WTC11 (cell line): ENCODE measurements at regions not wholly inside any gene's neighbourhood (a gene's known extent, or its start where the extent isn't known, plus 50 kb on each side); places are given as distances from the start of the nearest gene placed in this dataset.

Experiments used
- ATAC-seq: fragments of 200-7000 bp; cut with Tn5 transposase; 2 replicates; pipeline ENCODE4 v1.10.0; 2021; ENCODE audit warnings: mild to moderate bottlenecking, moderate library complexity
- CTCF ChIA-PET: fragments of 300-600 bp; sonication (Branson Sonifier 250); formaldehyde crosslinking; loops from one replicate; lab custom pipeline; 2021; ENCODE audit warnings: antibody characterized with exemption; lab: Charles Lee
- POLR2A ChIA-PET: fragments of 350-600 bp; sonication (Branson Sonifier 250); formaldehyde crosslinking; loops from one replicate; lab custom pipeline; 2021; ENCODE audit warnings: antibody characterized with exemption; lab: Charles Lee
- DNase-seq: peaks from one replicate; pipeline ENCODE4 v3.0.0; 2021; ENCODE audit warnings: low spot score
- H3K27ac Mint-ChIP-seq: 2 replicates; pipeline ENCODE4 v1.8.0; 2021; ENCODE audit warnings: mixed read lengths
- H3K27me3 Mint-ChIP-seq: 2 replicates; pipeline ENCODE4 v1.8.0; 2021; ENCODE audit warnings: low read depth, mild to moderate bottlenecking, moderate library complexity, mixed read lengths
- H3K36me3 Mint-ChIP-seq: 2 replicates; pipeline ENCODE4 v1.8.0; 2021; ENCODE audit warnings: mixed read lengths
- H3K4me1 Mint-ChIP-seq: 2 replicates; pipeline ENCODE4 v1.8.0; 2022; ENCODE audit warnings: mixed read lengths
- H3K4me3 Mint-ChIP-seq: 2 replicates; pipeline ENCODE4 v1.8.0; 2021; ENCODE audit warnings: mild to moderate bottlenecking, moderate library complexity, mixed read lengths
- H3K9me3 Mint-ChIP-seq: 2 replicates; pipeline ENCODE4 v1.8.0; 2021; ENCODE audit warnings: mixed read lengths
- ATF3 ChIP-seq: sonication (generic); formaldehyde crosslinking; conservative IDR thresholded peaks from 2 replicates; pipeline ENCODE4 v1.8.1; 2022; ENCODE audit warnings: mild to moderate bottlenecking, missing genetic modification reagents
- CREB1 ChIP-seq: sonication (generic); formaldehyde crosslinking; IDR thresholded peaks from 2 replicates; pipeline ENCODE4 v1.8.0; 2023; ENCODE audit warnings: mild to moderate bottlenecking, missing genetic modification reagents
- E2F4 ChIP-seq: sonication (generic); formaldehyde crosslinking; IDR thresholded peaks from 2 replicates; pipeline ENCODE4 v1.8.1; 2022; ENCODE audit warnings: low read depth, mild to moderate bottlenecking, moderate library complexity, missing genetic modification reagents, borderline replicate concordance
- ELF4 ChIP-seq: sonication (generic); formaldehyde crosslinking; IDR thresholded peaks from 2 replicates; pipeline ENCODE4 v1.8.1; 2022; ENCODE audit warnings: low read depth, mild to moderate bottlenecking, moderate library complexity, missing genetic modification reagents
- EMX1 ChIP-seq: fragments of 250-450 bp; sonication (Bioruptor Pico); IDR thresholded peaks from 2 replicates; pipeline ENCODE4 v1.8.0; 2021; ENCODE audit warnings: mild to moderate bottlenecking
- FOXP4 ChIP-seq: sonication (generic); formaldehyde crosslinking; IDR thresholded peaks from 2 replicates; pipeline ENCODE4 v1.8.0; 2022; ENCODE audit warnings: mild to moderate bottlenecking, missing genetic modification reagents
- GTF2I ChIP-seq: fragments of 250-450 bp; sonication (Bioruptor Pico); conservative IDR thresholded peaks from 2 replicates; pipeline ENCODE4 v1.4.0; 2021; ENCODE audit warnings: mild to moderate bottlenecking
- IRF2 ChIP-seq: sonication (generic); formaldehyde crosslinking; IDR thresholded peaks from 2 replicates; pipeline ENCODE4 v1.8.0; 2022; ENCODE audit warnings: low read depth, missing genetic modification reagents, borderline replicate concordance
- JAZF1 ChIP-seq: fragments of 250-450 bp; sonication (Bioruptor Pico); IDR thresholded peaks from 2 replicates; pipeline ENCODE4 v1.9.0; 2021; ENCODE audit warnings: moderate library complexity, mild to moderate bottlenecking, inconsistent platforms
- NFATC4 ChIP-seq: fragments of 250-450 bp; sonication (Bioruptor Pico); IDR thresholded peaks from 2 replicates; pipeline ENCODE4 v1.9.0; 2021; ENCODE audit warnings: mild to moderate bottlenecking
- OVOL2 ChIP-seq: fragments of 250-450 bp; sonication (Bioruptor Pico); IDR thresholded peaks from 2 replicates; pipeline ENCODE4 v1.9.0; 2021; ENCODE audit warnings: mild to moderate bottlenecking, borderline replicate concordance
- RELA ChIP-seq: sonication (generic); formaldehyde crosslinking; IDR thresholded peaks from 2 replicates; pipeline ENCODE4 v1.8.1; 2022; ENCODE audit warnings: missing genetic modification reagents, mild to moderate bottlenecking, borderline replicate concordance
- RORB ChIP-seq: fragments of 250-450 bp; sonication (Bioruptor Pico); IDR thresholded peaks from 2 replicates; pipeline ENCODE4 v1.9.0; 2021; ENCODE audit warnings: mild to moderate bottlenecking
- SMAD3 ChIP-seq: sonication (generic); formaldehyde crosslinking; IDR thresholded peaks from 2 replicates; pipeline ENCODE4 v1.8.0; 2022; ENCODE audit warnings: missing genetic modification reagents, mild to moderate bottlenecking, borderline replicate concordance
- SMAD4 ChIP-seq: sonication (generic); formaldehyde crosslinking; IDR thresholded peaks from 2 replicates; pipeline ENCODE4 v1.8.0; 2022; ENCODE audit warnings: mild to moderate bottlenecking, missing genetic modification reagents
- SOX15 ChIP-seq: fragments of 250-450 bp; sonication (Bioruptor Pico); IDR thresholded peaks from 2 replicates; pipeline ENCODE4 v1.9.0; 2021; ENCODE audit warnings: mild to moderate bottlenecking
- TP53 ChIP-seq: sonication (generic); formaldehyde crosslinking; IDR thresholded peaks from 2 replicates; pipeline ENCODE4 v1.8.1; 2023; ENCODE audit warnings: mild to moderate bottlenecking, missing genetic modification reagents
- ZBTB21 ChIP-seq: sonication (generic); formaldehyde crosslinking; IDR thresholded peaks from 2 replicates; pipeline ENCODE4 v1.8.1; 2023; ENCODE audit warnings: mild to moderate bottlenecking, missing genetic modification reagents, borderline replicate concordance
- ZBTB43 ChIP-seq: sonication (generic); formaldehyde crosslinking; IDR thresholded peaks from 2 replicates; pipeline ENCODE4 v1.8.1; 2023; ENCODE audit warnings: mild to moderate bottlenecking, missing genetic modification reagents
- ZNF138 ChIP-seq: sonication (generic); formaldehyde crosslinking; conservative IDR thresholded peaks from 2 replicates; pipeline ENCODE4 v1.8.1; 2022; ENCODE audit warnings: mild to moderate bottlenecking, moderate library complexity, missing genetic modification reagents
- ZNF396 ChIP-seq: fragments of 250-450 bp; sonication (Bioruptor Pico); IDR thresholded peaks from 2 replicates; pipeline ENCODE4 v1.8.0; 2021; ENCODE audit warnings: mild to moderate bottlenecking, moderate library complexity, borderline replicate concordance
- ZNF416 ChIP-seq: fragments of 250-450 bp; sonication (Bioruptor Pico); IDR thresholded peaks from 2 replicates; pipeline ENCODE4 v1.9.0; 2021; ENCODE audit warnings: mild to moderate bottlenecking, inconsistent platforms
- ZNF423 ChIP-seq: fragments of 250-450 bp; sonication (Bioruptor Pico); IDR thresholded peaks from 2 replicates; pipeline ENCODE4 v2.1.2; 2022; ENCODE audit warnings: mild to moderate bottlenecking, moderate library complexity
- ZNF425 ChIP-seq: fragments of 250-450 bp; sonication (Bioruptor Pico); conservative IDR thresholded peaks from 2 replicates; pipeline ENCODE4 v1.9.0; 2021; ENCODE audit warnings: mild to moderate bottlenecking
- ZNF532 ChIP-seq: fragments of 250-450 bp; sonication (Bioruptor Pico); IDR thresholded peaks from 2 replicates; pipeline ENCODE4 v1.9.0; 2021; ENCODE audit warnings: mild to moderate bottlenecking, borderline replicate concordance

- peaks cover 4% of the 10 kb centered on the region for H3K27me3 Mint-ChIP-seq
Measured at GRCh38 chr10:35821339-35821911, 179.3 kb upstream of the FZD8 start.

GRCh38 chr10:35819736-35820135 is 177.6 kb upstream of the FZD8 start:
- ChIA-PET CTCF (no interaction called here), POLR2A (no interaction called here)
- peaks cover 4% of the 10 kb centered on the region for H3K27me3 Mint-ChIP-seq
- peaks cover 13% of the 10 kb centered on the region for H3K4me1 Mint-ChIP-seq
- DNase-seq (no peak), ATAC-seq (no peak)
- no peaks in the 10 kb centered on the region for H3K9me3 Mint-ChIP-seq
- no peak overlapping the region for H3K27ac Mint-ChIP-seq
- H3K4me3 Mint-ChIP-seq = no peak overlapping the region
- H3K36me3 Mint-ChIP-seq = no peaks in the 10 kb centered on the region
- TF ChIP-seq E2F4 (CRISPR knock-in tag) (no peak), FOXP4 (CRISPR knock-in tag) (no peak), ZBTB21 (CRISPR knock-in tag) (no peak), OVOL2 (CRISPR knock-in tag) (no peak), ZNF423 (CRISPR knock-in tag) (no peak), TP53 (CRISPR knock-in tag) (no peak), SMAD4 (no peak), ZNF425 (no peak), CREB1 (CRISPR knock-in tag) (no peak), GTF2I (CRISPR knock-in tag) (no peak)

More at GRCh38 chr10:35821339-35821911, 179.3 kb upstream of the FZD8 start:
- no peaks in the 10 kb centered on the region for H3K9me3 Mint-ChIP-seq
- H3K4me1 Mint-ChIP-seq = peaks cover 13% of the 10 kb centered on the region
- H3K36me3 Mint-ChIP-seq = no peaks in the 10 kb centered on the region
- DNase-seq (no peak), ATAC-seq (no peak)
- no peak overlapping the region for H3K27ac Mint-ChIP-seq
- TF ChIP-seq ZNF138 (CRISPR knock-in tag) (no peak), GTF2I (CRISPR knock-in tag) (no peak), SMAD3 (no peak), ZNF532 (no peak), ZNF416 (CRISPR knock-in tag) (no peak), IRF2 (CRISPR knock-in tag) (no peak), RELA (CRISPR knock-in tag) (no peak), ZNF423 (CRISPR knock-in tag) (no peak), ZBTB43 (no peak), ATF3 (no peak), EMX1 (no peak), SOX15 (CRISPR knock-in tag) (no peak), ELF4 (CRISPR knock-in tag) (no peak), NFATC4 (no peak), JAZF1 (CRISPR knock-in tag) (no peak), RORB (CRISPR knock-in tag) (no peak), ZNF396 (CRISPR knock-in tag) (no peak), TP53 (CRISPR knock-in tag) (no peak)
- ChIA-PET POLR2A (no interaction called here), CTCF (interaction anchor here (0.6 to 1.6 kb wide), 9 partner anchors 22 to 958 kb away, joined by 3 to 12 read pairs (median 3); no protein-coding TSS in a partner anchor)
- H3K4me3 Mint-ChIP-seq = no peak overlapping the region
